Activated naive CD4-positive, alpha-beta T cell treated with anti-CD3 and anti-CD28 coated beads for 36 hours (primary cell): ENCODE measurements at regions not wholly inside any gene's neighbourhood (a gene's known extent, or its start where the extent isn't known, plus 50 kb on each side); places are given as distances from the start of the nearest gene placed in this dataset.

Experiments used
- CTCF ChIA-PET: fragments of 350-600 bp; sonication (Branson Sonifier 250); formaldehyde crosslinking; loops from one replicate; lab custom pipeline; 2021; ENCODE audit warnings: antibody characterized with exemption; lab: Charles Lee
- DNase-seq: peaks from one replicate; pipeline ENCODE4 v3.0.0-alpha.2; 2020
- H3K27ac Mint-ChIP-seq: one replicate; pipeline ENCODE4 v1.8.0; 2021; ENCODE audit warnings: mild to moderate bottlenecking, mixed read lengths
- H3K27me3 Mint-ChIP-seq: one replicate; pipeline ENCODE4 v1.8.0; 2021; ENCODE audit warnings: low read depth, mixed read lengths
- H3K36me3 Mint-ChIP-seq: one replicate; pipeline ENCODE4 v1.8.0; 2021; ENCODE audit warnings: low read depth, mixed read lengths
- H3K4me1 Mint-ChIP-seq: one replicate; pipeline ENCODE4 v1.8.0; 2021; ENCODE audit warnings: low read depth, mixed read lengths
- H3K4me3 Mint-ChIP-seq: one replicate; pipeline ENCODE4 v1.8.0; 2021; ENCODE audit warnings: mild to moderate bottlenecking, moderate library complexity, mixed read lengths
- H3K9me3 Mint-ChIP-seq: one replicate; pipeline ENCODE4 v1.8.0; 2021; ENCODE audit warnings: mixed read lengths
- intact Hi-C: fragments of 100-400 bp; cut with micrococcal nuclease; formaldehyde crosslinking; loops from one replicate; pipeline ENCODE4 v1.15.1; 2023

- H3K4me1 Mint-ChIP-seq: no peaks in the 10 kb centered on the region
- no peaks in the 10 kb centered on the region for H3K36me3 Mint-ChIP-seq
- intact Hi-C loops: no loop called here
- DNase-seq: no peak
- H3K27ac Mint-ChIP-seq: no peak overlapping the region
- CTCF ChIA-PET: interaction anchor here (0.7 kb wide), 1 partner anchor 23 kb away, joined by 4 read pairs; no protein-coding TSS in a partner anchor
- no peaks in the 10 kb centered on the region for H3K27me3 Mint-ChIP-seq
- H3K4me3 Mint-ChIP-seq: no peak overlapping the region
- peaks cover 9% of the 10 kb centered on the region for H3K9me3 Mint-ChIP-seq
Observed at GRCh38 chr4:62209757-62210485, 1009.8 kb downstream of the ADGRL3 start.

DNA sequence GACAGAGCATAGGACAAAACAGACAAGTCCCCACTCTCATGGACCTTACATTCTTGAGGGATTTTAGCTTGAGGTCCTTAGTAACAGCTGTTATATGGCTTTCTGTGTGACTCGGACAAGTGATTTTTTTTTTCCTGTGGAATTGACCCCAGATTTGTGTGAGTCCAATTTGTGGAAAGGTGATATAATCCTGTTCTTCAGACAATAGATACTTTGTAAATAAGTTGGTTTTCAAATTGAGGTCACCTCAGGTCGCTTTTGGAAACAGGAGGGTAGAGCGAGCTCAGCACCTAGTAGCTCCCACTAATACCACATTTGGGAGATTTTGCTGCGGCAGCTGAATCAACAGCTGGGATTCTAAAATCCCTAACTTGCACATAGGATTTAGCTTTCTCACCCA lies 1008.8 kb downstream of the ADGRL3 start:
- Mint-ChIP-seq H3K4me3 (no peak overlapping the region), H3K27ac (no peak overlapping the region), H3K9me3 (peaks cover 2% of the 10 kb centered on the region), H3K4me1 (no peaks in the 10 kb centered on the region), H3K27me3 (no peaks in the 10 kb centered on the region), H3K36me3 (no peaks in the 10 kb centered on the region)
- DNase-seq: no peak
- intact Hi-C loops: no loop called here
- CTCF ChIA-PET: interaction anchor here (0.7 kb wide), 1 partner anchor 24 kb away, joined by 4 read pairs; no protein-coding TSS in a partner anchor

- CTCF ChIA-PET: no interaction called here
- no peaks in the 10 kb centered on the region for H3K36me3 Mint-ChIP-seq
- H3K27ac Mint-ChIP-seq: no peak overlapping the region
- H3K4me3 Mint-ChIP-seq: no peak overlapping the region
- no peaks in the 10 kb centered on the region for H3K27me3 Mint-ChIP-seq
- intact Hi-C loops: no loop called here
- H3K4me1 Mint-ChIP-seq: no peaks in the 10 kb centered on the region
- no peaks in the 10 kb centered on the region for H3K9me3 Mint-ChIP-seq
- no peak for DNase-seq
Observed at GRCh38 chr4:62204136-62204535, 1004.0 kb downstream of the ADGRL3 start.

- no peaks in the 10 kb centered on the region for H3K36me3 Mint-ChIP-seq
- CTCF ChIA-PET: no interaction called here
- no peak overlapping the region for H3K4me3 Mint-ChIP-seq
- H3K4me1 Mint-ChIP-seq: no peaks in the 10 kb centered on the region
- no peaks in the 10 kb centered on the region for H3K9me3 Mint-ChIP-seq
- no peak overlapping the region for H3K27ac Mint-ChIP-seq
- H3K27me3 Mint-ChIP-seq: no peaks in the 10 kb centered on the region
- intact Hi-C loops: no loop called here
- DNase-seq: no peak
Observed at GRCh38 chr4:62199291-62199810, 999.2 kb downstream of the ADGRL3 start.

GRCh38 chr4:62196338-62196737 lies 996.2 kb downstream of the ADGRL3 start:
- CTCF ChIA-PET: no interaction called here
- H3K4me1 Mint-ChIP-seq: no peaks in the 10 kb centered on the region
- no peak overlapping the region for H3K4me3 Mint-ChIP-seq
- no peaks in the 10 kb centered on the region for H3K27me3 Mint-ChIP-seq
- no peak for DNase-seq
- no peaks in the 10 kb centered on the region for H3K36me3 Mint-ChIP-seq
- intact Hi-C loops: no loop called here
- H3K9me3 Mint-ChIP-seq: no peaks in the 10 kb centered on the region
- H3K27ac Mint-ChIP-seq: no peak overlapping the region

DNA sequence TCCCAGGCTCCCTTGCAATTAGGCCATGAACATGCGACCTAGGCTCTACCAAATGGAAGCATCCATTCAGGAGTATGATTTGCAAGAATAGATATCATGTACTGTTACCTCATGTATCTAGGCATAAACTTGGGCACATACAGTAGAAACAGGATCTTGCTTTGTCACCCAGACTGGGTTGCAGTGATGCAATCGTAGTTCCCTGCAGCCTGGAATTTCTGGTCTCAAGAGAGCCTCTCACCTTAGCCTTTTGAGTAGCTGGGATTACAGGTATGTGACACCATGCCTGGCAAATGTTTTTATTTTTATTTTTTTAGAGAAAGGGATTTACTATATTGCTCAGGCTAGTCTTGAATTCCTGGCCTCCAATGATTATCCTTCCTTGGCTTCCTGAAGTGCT lies 994.2 kb downstream of the ADGRL3 start:
- H3K27ac Mint-ChIP-seq: no peak overlapping the region
- H3K4me3 Mint-ChIP-seq: no peak overlapping the region
- H3K9me3 Mint-ChIP-seq: no peaks in the 10 kb centered on the region
- intact Hi-C loops: no loop called here
- H3K27me3 Mint-ChIP-seq: no peaks in the 10 kb centered on the region
- no peaks in the 10 kb centered on the region for H3K4me1 Mint-ChIP-seq
- no peak for DNase-seq
- H3K36me3 Mint-ChIP-seq: no peaks in the 10 kb centered on the region
- CTCF ChIA-PET: interaction anchor here (0.6 kb wide), 1 partner anchor 115 kb away, joined by 3 read pairs; no protein-coding TSS in a partner anchor

DNA sequence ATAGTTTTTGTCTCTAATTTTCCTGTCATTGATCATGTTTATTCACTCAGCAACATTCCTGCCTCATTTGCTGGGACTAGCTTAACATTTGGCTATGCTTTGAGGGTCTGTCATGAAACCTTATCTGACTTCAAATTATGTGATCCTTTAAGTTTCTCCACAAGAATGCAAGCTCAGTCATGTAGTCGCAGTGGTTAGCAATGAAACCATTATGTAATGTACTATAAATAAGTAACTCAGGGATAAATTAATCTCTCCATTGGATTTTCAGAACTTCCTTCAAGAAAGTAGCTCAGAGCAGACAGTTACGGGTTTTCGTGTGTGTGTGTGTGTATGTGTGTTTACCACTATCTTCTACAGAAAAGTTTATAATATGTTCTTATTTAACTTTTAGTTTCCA lies 993.6 kb downstream of the ADGRL3 start:
- H3K36me3 Mint-ChIP-seq: no peaks in the 10 kb centered on the region
- intact Hi-C loops: no loop called here
- no peak overlapping the region for H3K4me3 Mint-ChIP-seq
- H3K27me3 Mint-ChIP-seq: no peaks in the 10 kb centered on the region
- H3K4me1 Mint-ChIP-seq: no peaks in the 10 kb centered on the region
- no peak for DNase-seq
- CTCF ChIA-PET: no interaction called here
- H3K9me3 Mint-ChIP-seq: no peaks in the 10 kb centered on the region
- no peak overlapping the region for H3K27ac Mint-ChIP-seq

GRCh38 chr4:62191451-62192240 lies 991.5 kb downstream of the ADGRL3 start:
- intact Hi-C loops: no loop called here
- Mint-ChIP-seq H3K36me3 (no peaks in the 10 kb centered on the region), H3K27me3 (no peaks in the 10 kb centered on the region), H3K4me3 (no peak overlapping the region), H3K27ac (no peak overlapping the region), H3K9me3 (peaks cover 6% of the 10 kb centered on the region), H3K4me1 (no peaks in the 10 kb centered on the region)
- CTCF ChIA-PET: no interaction called here
- DNase-seq: no peak

- Mint-ChIP-seq H3K36me3 (no peaks in the 10 kb centered on the region), H3K27me3 (no peaks in the 10 kb centered on the region), H3K4me1 (no peaks in the 10 kb centered on the region), H3K4me3 (no peak overlapping the region), H3K27ac (no peak overlapping the region), H3K9me3 (peaks cover 4% of the 10 kb centered on the region)
- no peak for DNase-seq
- intact Hi-C loops: no loop called here
- CTCF ChIA-PET: no interaction called here
Observed at GRCh38 chr4:62170235-62170634, 970.1 kb downstream of the ADGRL3 start.

GRCh38 chr4:62168681-62169080 lies 968.6 kb downstream of the ADGRL3 start:
- no peak for DNase-seq
- intact Hi-C loops: no loop called here
- H3K4me3 Mint-ChIP-seq: no peak overlapping the region
- H3K27ac Mint-ChIP-seq: no peak overlapping the region
- CTCF ChIA-PET: no interaction called here
- no peaks in the 10 kb centered on the region for H3K27me3 Mint-ChIP-seq
- H3K36me3 Mint-ChIP-seq: no peaks in the 10 kb centered on the region
- no peaks in the 10 kb centered on the region for H3K4me1 Mint-ChIP-seq
- peaks cover 4% of the 10 kb centered on the region for H3K9me3 Mint-ChIP-seq

DNA sequence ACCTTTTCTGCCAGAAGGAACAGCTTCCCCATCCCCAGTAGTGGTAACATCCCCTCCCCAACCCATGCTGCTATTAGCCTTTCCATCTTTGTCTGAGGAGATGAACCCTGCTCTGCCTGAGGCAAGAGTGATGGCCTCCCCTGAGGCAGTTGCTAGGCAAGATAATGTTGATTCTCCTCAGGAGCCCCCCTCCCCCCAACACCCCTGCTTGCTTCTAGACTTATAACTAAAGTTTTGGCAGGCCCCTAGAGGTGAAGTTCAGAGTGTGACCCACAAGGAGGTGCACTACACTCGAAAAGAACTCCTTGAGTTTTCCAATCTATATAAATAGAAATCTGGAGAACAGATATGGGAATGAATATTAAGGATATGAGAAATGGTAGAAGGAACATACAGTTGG lies 962.5 kb downstream of the ADGRL3 start:
- peaks cover 7% of the 10 kb centered on the region for H3K9me3 Mint-ChIP-seq
- H3K27me3 Mint-ChIP-seq: no peaks in the 10 kb centered on the region
- intact Hi-C loops: no loop called here

GRCh38 chr4:62161446-62161845 lies 961.3 kb downstream of the ADGRL3 start:
- CTCF ChIA-PET: no interaction called here
- DNase-seq: no peak
- intact Hi-C loops: no loop called here
- Mint-ChIP-seq H3K9me3 (peaks cover 6% of the 10 kb centered on the region), H3K27me3 (no peaks in the 10 kb centered on the region), H3K36me3 (no peaks in the 10 kb centered on the region), H3K27ac (no peak overlapping the region), H3K4me1 (no peaks in the 10 kb centered on the region), H3K4me3 (no peak overlapping the region)

More for the DNA sequence above, 962.5 kb downstream of the ADGRL3 start:
- DNase-seq: no peak
- CTCF ChIA-PET: interaction anchor here (0.6 kb wide), 1 partner anchor 190 kb away, joined by 5 read pairs; no protein-coding TSS in a partner anchor
- H3K4me3 Mint-ChIP-seq: no peak overlapping the region
- H3K36me3 Mint-ChIP-seq: no peaks in the 10 kb centered on the region
- H3K27ac Mint-ChIP-seq: no peak overlapping the region
- H3K4me1 Mint-ChIP-seq: no peaks in the 10 kb centered on the region
